ENCODE measurements at regions not wholly inside any gene's neighbourhood (a gene's known extent, or its start where the extent isn't known, plus 50 kb on each side); places are given as distances from the start of the nearest gene placed in this dataset.

DNA sequence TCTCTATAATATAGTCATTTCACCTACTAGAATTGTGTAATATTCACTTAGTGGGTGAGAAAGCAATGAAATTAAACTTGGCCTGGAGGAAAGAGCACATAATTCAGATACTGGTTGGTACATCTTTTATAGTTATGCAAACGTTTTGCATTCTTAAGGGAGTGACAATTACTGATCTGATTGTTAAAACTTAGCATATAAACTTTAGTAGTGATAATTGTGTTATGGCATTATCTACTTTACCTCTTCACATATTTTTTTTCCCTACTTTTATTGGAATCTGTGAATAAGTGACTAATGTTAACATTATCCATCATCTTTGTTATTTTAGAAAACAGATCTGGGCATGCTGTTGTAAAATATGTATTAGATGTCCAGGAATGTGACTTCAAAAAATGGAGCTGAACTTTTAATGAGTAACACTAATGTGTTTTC, 217.4 kb upstream of the GIMD1 start (continued):
- TF ChIP-seq EZH2 (IDR thresholded peaks at IDR 0.05; ENCODE audit: low read depth, unreplicated experiment) (no peak), CREB1 (CRISPR knock-in tag; IDR thresholded peaks at IDR 0.05; ENCODE audit: low read depth) (no peak)

- Mint-ChIP-seq H3K27ac (peak overlapping the region; percentile 44; the same call in 1 of the 2 replicates), H3K4me1 (peaks cover 10% of the 10 kb centered on the region), H3K4me3 (no peak overlapping the region), H3K27me3 (ENCODE audit: insufficient read depth, low read depth, poor library complexity) (peaks cover 2% of the 10 kb centered on the region), H3K9me3 (no peaks in the 10 kb centered on the region), H3K36me3 (ENCODE audit: low read depth) (no peaks in the 10 kb centered on the region)
- ATAC-seq (no peak), DNase-seq (ENCODE audit: low spot score) (no peak)
- Histone ChIP-seq H4K20me1 (replicated peaks; ENCODE audit: insufficient read depth) (no peaks in the 10 kb centered on the region), H3K9me2 (ENCODE audit: insufficient read depth) (no peaks in the 10 kb centered on the region), H2AFZ (no peak overlapping the region), H3F3A (replicated peaks; ENCODE audit: low read depth) (no peaks in the 10 kb centered on the region), H3K27ac (ENCODE audit: low read depth) (no peak overlapping the region), H3K4me3 (no peak overlapping the region), H3K79me2 (replicated peaks; ENCODE audit: insufficient read depth) (no peaks in the 10 kb centered on the region), H3K4me2 (no peak overlapping the region), H3K4me1 (ENCODE audit: insufficient read depth) (0 out of 2 replicates have a peak, but pooled peaks cover 3% of the 10 kb centered on the region), H3K36me3 (ENCODE audit: insufficient read depth) (no peaks in the 10 kb centered on the region), H3K27me3 (ENCODE audit: insufficient read depth) (no peaks in the 10 kb centered on the region)
- TF ChIP-seq ZNF331 (CRISPR knock-in tag; IDR thresholded peaks at IDR 0.05; ENCODE audit: low read depth) (no peak), EZH2phosphoT487 (IDR thresholded peaks at IDR 0.05; ENCODE audit: unreplicated experiment) (no peak), NANOG (IDR thresholded peaks at IDR 0.05; ENCODE audit: borderline replicate concordance) (no peak), STAT1 (IDR thresholded peaks at IDR 0.05; ENCODE audit: unreplicated experiment) (no peak), CTCF (conservative IDR thresholded peaks at IDR 0.05; ENCODE audit: low read depth in 2 of 2) (no peak), CREB1 (CRISPR knock-in tag; IDR thresholded peaks at IDR 0.05; ENCODE audit: low read depth) (no peak), ETS1 (IDR thresholded peaks at IDR 0.05) (no peak), EZH2 (IDR thresholded peaks at IDR 0.05; ENCODE audit: low read depth, unreplicated experiment) (no peak), ZNF114 (CRISPR knock-in tag; IDR thresholded peaks at IDR 0.05) (no peak), JUNB (IDR thresholded peaks at IDR 0.05; ENCODE audit: unreplicated experiment) (no peak)
- TF ChIP-seq, protein P1, sequence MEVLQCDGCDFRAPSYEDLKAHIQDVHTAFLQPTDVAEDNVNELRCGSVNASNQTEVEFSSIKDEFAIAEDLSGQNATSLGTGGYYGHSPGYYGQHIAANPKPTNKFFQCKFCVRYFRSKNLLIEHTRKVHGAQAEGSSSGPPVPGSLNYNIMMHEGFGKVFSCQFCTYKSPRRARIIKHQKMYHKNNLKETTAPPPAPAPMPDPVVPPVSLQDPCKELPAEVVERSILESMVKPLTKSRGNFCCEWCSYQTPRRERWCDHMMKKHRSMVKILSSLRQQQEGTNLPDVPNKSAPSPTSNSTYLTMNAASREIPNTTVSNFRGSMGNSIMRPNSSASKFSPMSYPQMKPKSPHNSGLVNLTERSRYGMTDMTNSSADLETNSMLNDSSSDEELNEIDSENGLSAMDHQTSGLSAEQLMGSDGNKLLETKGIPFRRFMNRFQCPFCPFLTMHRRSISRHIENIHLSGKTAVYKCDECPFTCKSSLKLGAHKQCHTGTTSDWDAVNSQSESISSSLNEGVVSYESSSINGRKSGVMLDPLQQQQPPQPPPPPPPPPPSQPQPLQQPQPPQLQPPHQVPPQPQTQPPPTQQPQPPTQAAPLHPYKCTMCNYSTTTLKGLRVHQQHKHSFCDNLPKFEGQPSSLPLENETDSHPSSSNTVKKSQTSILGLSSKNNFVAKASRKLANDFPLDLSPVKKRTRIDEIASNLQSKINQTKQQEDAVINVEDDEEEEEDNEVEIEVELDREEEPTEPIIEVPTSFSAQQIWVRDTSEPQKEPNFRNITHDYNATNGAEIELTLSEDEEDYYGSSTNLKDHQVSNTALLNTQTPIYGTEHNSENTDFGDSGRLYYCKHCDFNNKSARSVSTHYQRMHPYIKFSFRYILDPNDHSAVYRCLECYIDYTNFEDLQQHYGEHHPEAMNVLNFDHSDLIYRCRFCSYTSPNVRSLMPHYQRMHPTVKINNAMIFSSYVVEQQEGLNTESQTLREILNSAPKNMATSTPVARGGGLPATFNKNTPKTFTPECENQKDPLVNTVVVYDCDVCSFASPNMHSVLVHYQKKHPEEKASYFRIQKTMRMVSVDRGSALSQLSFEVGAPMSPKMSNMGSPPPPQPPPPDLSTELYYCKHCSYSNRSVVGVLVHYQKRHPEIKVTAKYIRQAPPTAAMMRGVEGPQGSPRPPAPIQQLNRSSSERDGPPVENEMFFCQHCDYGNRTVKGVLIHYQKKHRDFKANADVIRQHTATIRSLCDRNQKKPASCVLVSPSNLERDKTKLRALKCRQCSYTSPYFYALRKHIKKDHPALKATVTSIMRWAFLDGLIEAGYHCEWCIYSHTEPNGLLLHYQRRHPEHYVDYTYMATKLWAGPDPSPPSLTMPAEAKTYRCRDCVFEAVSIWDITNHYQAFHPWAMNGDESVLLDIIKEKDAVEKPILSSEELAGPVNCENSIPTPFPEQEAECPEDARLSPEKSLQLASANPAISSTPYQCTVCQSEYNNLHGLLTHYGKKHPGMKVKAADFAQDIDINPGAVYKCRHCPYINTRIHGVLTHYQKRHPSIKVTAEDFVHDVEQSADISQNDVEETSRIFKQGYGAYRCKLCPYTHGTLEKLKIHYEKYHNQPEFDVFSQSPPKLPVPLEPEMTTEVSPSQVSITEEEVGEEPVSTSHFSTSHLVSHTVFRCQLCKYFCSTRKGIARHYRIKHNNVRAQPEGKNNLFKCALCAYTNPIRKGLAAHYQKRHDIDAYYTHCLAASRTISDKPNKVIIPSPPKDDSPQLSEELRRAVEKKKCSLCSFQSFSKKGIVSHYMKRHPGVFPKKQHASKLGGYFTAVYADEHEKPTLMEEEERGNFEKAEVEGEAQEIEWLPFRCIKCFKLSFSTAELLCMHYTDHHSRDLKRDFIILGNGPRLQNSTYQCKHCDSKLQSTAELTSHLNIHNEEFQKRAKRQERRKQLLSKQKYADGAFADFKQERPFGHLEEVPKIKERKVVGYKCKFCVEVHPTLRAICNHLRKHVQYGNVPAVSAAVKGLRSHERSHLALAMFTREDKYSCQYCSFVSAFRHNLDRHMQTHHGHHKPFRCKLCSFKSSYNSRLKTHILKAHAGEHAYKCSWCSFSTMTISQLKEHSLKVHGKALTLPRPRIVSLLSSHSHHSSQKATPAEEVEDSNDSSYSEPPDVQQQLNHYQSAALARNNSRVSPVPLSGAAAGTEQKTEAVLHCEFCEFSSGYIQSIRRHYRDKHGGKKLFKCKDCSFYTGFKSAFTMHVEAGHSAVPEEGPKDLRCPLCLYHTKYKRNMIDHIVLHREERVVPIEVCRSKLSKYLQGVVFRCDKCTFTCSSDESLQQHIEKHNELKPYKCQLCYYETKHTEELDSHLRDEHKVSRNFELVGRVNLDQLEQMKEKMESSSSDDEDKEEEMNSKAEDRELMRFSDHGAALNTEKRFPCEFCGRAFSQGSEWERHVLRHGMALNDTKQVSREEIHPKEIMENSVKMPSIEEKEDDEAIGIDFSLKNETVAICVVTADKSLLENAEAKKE (CRISPR knock-in tag; IDR thresholded peaks at IDR 0.05) = no peak
- TF ChIP-seq, protein P2, sequence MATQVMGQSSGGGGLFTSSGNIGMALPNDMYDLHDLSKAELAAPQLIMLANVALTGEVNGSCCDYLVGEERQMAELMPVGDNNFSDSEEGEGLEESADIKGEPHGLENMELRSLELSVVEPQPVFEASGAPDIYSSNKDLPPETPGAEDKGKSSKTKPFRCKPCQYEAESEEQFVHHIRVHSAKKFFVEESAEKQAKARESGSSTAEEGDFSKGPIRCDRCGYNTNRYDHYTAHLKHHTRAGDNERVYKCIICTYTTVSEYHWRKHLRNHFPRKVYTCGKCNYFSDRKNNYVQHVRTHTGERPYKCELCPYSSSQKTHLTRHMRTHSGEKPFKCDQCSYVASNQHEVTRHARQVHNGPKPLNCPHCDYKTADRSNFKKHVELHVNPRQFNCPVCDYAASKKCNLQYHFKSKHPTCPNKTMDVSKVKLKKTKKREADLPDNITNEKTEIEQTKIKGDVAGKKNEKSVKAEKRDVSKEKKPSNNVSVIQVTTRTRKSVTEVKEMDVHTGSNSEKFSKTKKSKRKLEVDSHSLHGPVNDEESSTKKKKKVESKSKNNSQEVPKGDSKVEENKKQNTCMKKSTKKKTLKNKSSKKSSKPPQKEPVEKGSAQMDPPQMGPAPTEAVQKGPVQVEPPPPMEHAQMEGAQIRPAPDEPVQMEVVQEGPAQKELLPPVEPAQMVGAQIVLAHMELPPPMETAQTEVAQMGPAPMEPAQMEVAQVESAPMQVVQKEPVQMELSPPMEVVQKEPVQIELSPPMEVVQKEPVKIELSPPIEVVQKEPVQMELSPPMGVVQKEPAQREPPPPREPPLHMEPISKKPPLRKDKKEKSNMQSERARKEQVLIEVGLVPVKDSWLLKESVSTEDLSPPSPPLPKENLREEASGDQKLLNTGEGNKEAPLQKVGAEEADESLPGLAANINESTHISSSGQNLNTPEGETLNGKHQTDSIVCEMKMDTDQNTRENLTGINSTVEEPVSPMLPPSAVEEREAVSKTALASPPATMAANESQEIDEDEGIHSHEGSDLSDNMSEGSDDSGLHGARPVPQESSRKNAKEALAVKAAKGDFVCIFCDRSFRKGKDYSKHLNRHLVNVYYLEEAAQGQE (IDR thresholded peaks at IDR 0.05; ENCODE audit: unreplicated experiment) = no peak
Measured at GRCh38 chr4:106584337-106584989, 215.9 kb upstream of the GIMD1 start.

Measured in GM23338 (cell line).